ENCODE measurements at regions not wholly inside any gene's neighbourhood (a gene's known extent, or its start where the extent isn't known, plus 50 kb on each side); places are given as distances from the start of the nearest gene placed in this dataset.

- Histone ChIP-seq H3K4me3 (no peak overlapping the region), H2AFZ (ENCODE audit: low read depth, low read length) (no peak overlapping the region), H3K9me1 (ENCODE audit: control insufficient read depth, insufficient read depth, low read length) (no peaks in the 10 kb centered on the region), H4K20me1 (replicated peaks; ENCODE audit: control insufficient read depth, insufficient read depth, low read length) (no peaks in the 10 kb centered on the region), H3K9me3 (replicated peaks; ENCODE audit: control insufficient read depth, insufficient read depth, low read depth, low read length) (no peaks in the 10 kb centered on the region), H3K79me2 (ENCODE audit: control insufficient read depth, insufficient read depth, low read length) (no peaks in the 10 kb centered on the region), H3K27me3 (ENCODE audit: control insufficient read depth in 2 of 2, insufficient read depth in 2 of 2, low read length in 2 of 2) (no peaks in the 10 kb centered on the region), H3K27ac (ENCODE audit: extremely low read depth, low read depth, low read length) (no peak overlapping the region), H3K4me1 (replicated peaks in 1 of 2; ENCODE audit: control insufficient read depth in 2 of 2, insufficient read depth in 2 of 2, low read length in 2 of 2) (no peaks in the 10 kb centered on the region), H3K4me2 (ENCODE audit: insufficient read depth, low read length) (no peak overlapping the region), H3K36me3 (ENCODE audit: control insufficient read depth, insufficient read depth, low read length) (no peaks in the 10 kb centered on the region), H3K9ac (ENCODE audit: insufficient read depth in 1 of 2, low read depth in 2 of 2, low read length in 2 of 2) (no peak overlapping the region)
- in situ Hi-C loops (cut with MboI): no loop called here
- intact Hi-C loops (cut with micrococcal nuclease): no loop called here
- no peak for FAIRE-seq
- no TSS peak for BruUV-seq (replicated peaks)
- ChIA-PET POLR2A (no interaction called here), CTCF (ENCODE audit: low intra/inter-chr PET ratio) (no interaction called here)
- no peak for TF ChIP-seq ARHGAP35 (IDR thresholded peaks at IDR 0.05; ENCODE audit: partially characterized antibody)
- TF ChIP-seq SUPT5H (IDR thresholded peaks at IDR 0.05): no peak
- TF ChIP-seq TCFL5 (CRISPR knock-in tag; conservative IDR thresholded peaks at IDR 0.05): no peak
- ATAC-seq: no peak
- DNase-seq (ENCODE audit: extremely low read depth in 1 of 4, low spot score in 3 of 4): no peak
- 46% methylated on average over 8 of the region's 8 CpGs for WGBS (ENCODE audit: insufficient coverage, low coverage, missing lambda C conversion rate)
Observed at GRCh38 chr6:140303218-140303949, 928.9 kb upstream of the CITED2 start.

GRCh38 chr6:140300331-140300730 lies 925.9 kb upstream of the CITED2 start:
- H3K27ac ChIP-seq (ENCODE audit: extremely low read depth, low read depth, low read length): no peak overlapping the region
- no TSS peak for BruUV-seq (replicated peaks)
- no peaks in the 10 kb centered on the region for H3K9me3 ChIP-seq (replicated peaks; ENCODE audit: control insufficient read depth, insufficient read depth, low read depth, low read length)
- H2AFZ ChIP-seq (ENCODE audit: low read depth, low read length): no peak overlapping the region
- no peak overlapping the region for H3K4me3 ChIP-seq
- no peak for DNase-seq (ENCODE audit: extremely low read depth in 1 of 4, low spot score in 3 of 4)
- intact Hi-C loops (cut with micrococcal nuclease) (no loop called here), in situ Hi-C loops (cut with MboI) (no loop called here)
- H3K4me2 ChIP-seq (ENCODE audit: insufficient read depth, low read length): no peak overlapping the region
- no peaks in the 10 kb centered on the region for H3K4me1 ChIP-seq (replicated peaks in 1 of 2; ENCODE audit: control insufficient read depth in 2 of 2, insufficient read depth in 2 of 2, low read length in 2 of 2)
- H3K79me2 ChIP-seq (ENCODE audit: control insufficient read depth, insufficient read depth, low read length): no peaks in the 10 kb centered on the region
- WGBS (ENCODE audit: insufficient coverage, low coverage, missing lambda C conversion rate): 60% methylated on average over 1 of the region's 1 CpG
- CTCF ChIA-PET (ENCODE audit: low intra/inter-chr PET ratio): no interaction called here
- no peak for FAIRE-seq
- no peak overlapping the region for H3K9ac ChIP-seq (ENCODE audit: insufficient read depth in 1 of 2, low read depth in 2 of 2, low read length in 2 of 2)
- H3K36me3 ChIP-seq (ENCODE audit: control insufficient read depth, insufficient read depth, low read length): no peaks in the 10 kb centered on the region
- TF ChIP-seq TCF15 (CRISPR knock-in tag; IDR thresholded peaks at IDR 0.05): no peak
- no peak for TF ChIP-seq NFXL1 (CRISPR knock-in tag; IDR thresholded peaks at IDR 0.05)
- no peak for TF ChIP-seq MED1 (CRISPR knock-in tag; IDR thresholded peaks at IDR 0.05; ENCODE audit: borderline replicate concordance)
- TF ChIP-seq HNRNPLL (IDR thresholded peaks at IDR 0.05; ENCODE audit: low read depth, low read length, poor library complexity, severe bottlenecking): no peak
- TF ChIP-seq JUNB (CRISPR knock-in tag; conservative IDR thresholded peaks at IDR 0.05): no peak
- TF ChIP-seq ZNF140 (CRISPR knock-in tag; IDR thresholded peaks at IDR 0.05): no peak
- no peak for TF ChIP-seq NR1H2 (CRISPR knock-in tag; IDR thresholded peaks at IDR 0.05)
- TF ChIP-seq PHB (CRISPR knock-in tag; IDR thresholded peaks at IDR 0.05): no peak
- no peaks in the 10 kb centered on the region for H4K20me1 ChIP-seq (replicated peaks; ENCODE audit: control insufficient read depth, insufficient read depth, low read length)
- no peak for ATAC-seq
- POLR2A ChIA-PET: no interaction called here
- H3K9me1 ChIP-seq (ENCODE audit: control insufficient read depth, insufficient read depth, low read length): no peaks in the 10 kb centered on the region
- no peaks in the 10 kb centered on the region for H3K27me3 ChIP-seq (ENCODE audit: control insufficient read depth in 2 of 2, insufficient read depth in 2 of 2, low read length in 2 of 2)

Data from K562 (cell line).